Nephron (organoid): ENCODE measurements at regions not wholly inside any gene's neighbourhood (a gene's known extent, or its start where the extent isn't known, plus 50 kb on each side); places are given as distances from the start of the nearest gene placed in this dataset.

Experiments used
- H3K27ac Mint-ChIP-seq, 3 experiments: 2 replicates each; pipeline ENCODE4 v1.8.0; 2020; ENCODE audit warnings: mixed read lengths in 3 of 3, mild to moderate bottlenecking in 2 of 3, moderate library complexity in 1 of 3
- H3K27me3 Mint-ChIP-seq: 2 replicates; pipeline ENCODE4 v1.8.0; 2021; ENCODE audit warnings: low read depth, mild to moderate bottlenecking, moderate library complexity, mixed read lengths
- H3K36me3 Mint-ChIP-seq: 2 replicates; pipeline ENCODE4 v1.8.0; 2020; ENCODE audit warnings: low read depth, mixed read lengths
- H3K4me1 Mint-ChIP-seq: 2 replicates; pipeline ENCODE4 v1.8.0; 2020; ENCODE audit warnings: mixed read lengths
- H3K4me3 Mint-ChIP-seq, 3 experiments: 2 replicates each; pipeline ENCODE4 v1.8.0; 2020; ENCODE audit warnings: mild to moderate bottlenecking in 3 of 3, mixed read lengths in 3 of 3, moderate library complexity in 2 of 3
- H3K9me3 Mint-ChIP-seq: 2 replicates; pipeline ENCODE4 v1.8.0; 2020; ENCODE audit warnings: mixed read lengths
- CTCF ChIP-seq, 3 experiments: fragments of 200-600 bp; sonication (generic); IDR thresholded peaks; one replicate each; pipeline ENCODE4 v1.5.0; 2021; ENCODE audit warnings: antibody characterized with exemption in 3 of 3; ENCODE audit not compliant: unreplicated experiment in 3 of 3

- no peak overlapping the region for H3K4me3 Mint-ChIP-seq
- H3K9me3 Mint-ChIP-seq, result peaks cover 22% of the 10 kb centered on the region
- no peak overlapping the region for H3K27ac Mint-ChIP-seq
- H3K4me1 Mint-ChIP-seq, result no peaks in the 10 kb centered on the region
- no peak for TF ChIP-seq CTCF (IDR thresholded peaks at IDR 0.05; ENCODE audit: unreplicated experiment in 3 of 3)
- H3K36me3 Mint-ChIP-seq, result peaks cover 8% of the 10 kb centered on the region
- no peaks in the 10 kb centered on the region for H3K27me3 Mint-ChIP-seq
Observed at GRCh38 chr5:126166368-126166767, 256.8 kb upstream of the GRAMD2B start.

GRCh38 chr5:126168785-126169184, 254.4 kb upstream of the GRAMD2B start:
- Mint-ChIP-seq H3K9me3 (peaks cover 34% of the 10 kb centered on the region), H3K4me3 (no peak overlapping the region), H3K27ac (no peak overlapping the region)

GRCh38 chr5:126171916-126172315, 251.3 kb upstream of the GRAMD2B start:
- no peak for TF ChIP-seq CTCF (IDR thresholded peaks at IDR 0.05; ENCODE audit: unreplicated experiment in 3 of 3)
- H3K27ac Mint-ChIP-seq, result no peak overlapping the region

More at GRCh38 chr5:126168785-126169184, 254.4 kb upstream of the GRAMD2B start:
- H3K36me3 Mint-ChIP-seq, result peaks cover 8% of the 10 kb centered on the region
- no peaks in the 10 kb centered on the region for H3K4me1 Mint-ChIP-seq
- no peaks in the 10 kb centered on the region for H3K27me3 Mint-ChIP-seq
- TF ChIP-seq CTCF (IDR thresholded peaks at IDR 0.05; ENCODE audit: unreplicated experiment in 3 of 3), result no peak

GRCh38 chr5:126172812-126173211, 250.4 kb upstream of the GRAMD2B start:
- H3K4me1 Mint-ChIP-seq, result peaks cover 2% of the 10 kb centered on the region

More at GRCh38 chr5:126171916-126172315, 251.3 kb upstream of the GRAMD2B start:
- Mint-ChIP-seq H3K4me3 (no peak overlapping the region), H3K36me3 (peaks cover 4% of the 10 kb centered on the region), H3K9me3 (peaks cover 42% of the 10 kb centered on the region), H3K27me3 (no peaks in the 10 kb centered on the region), H3K4me1 (no peaks in the 10 kb centered on the region)

GRCh38 chr5:126178521-126178920, 244.7 kb upstream of the GRAMD2B start:
- no peaks in the 10 kb centered on the region for H3K27me3 Mint-ChIP-seq
- no peaks in the 10 kb centered on the region for H3K36me3 Mint-ChIP-seq
- peak overlapping the region in 2 of 3 experiments; percentile 67 to 83 for H3K27ac Mint-ChIP-seq
- H3K4me3 Mint-ChIP-seq, result no peak overlapping the region
- peaks cover 19% of the 10 kb centered on the region for H3K4me1 Mint-ChIP-seq
- peaks cover 24% of the 10 kb centered on the region for H3K9me3 Mint-ChIP-seq
- no peak for TF ChIP-seq CTCF (IDR thresholded peaks at IDR 0.05; ENCODE audit: unreplicated experiment in 3 of 3)

More at GRCh38 chr5:126172812-126173211, 250.4 kb upstream of the GRAMD2B start:
- no peaks in the 10 kb centered on the region for H3K36me3 Mint-ChIP-seq
- no peak overlapping the region for H3K4me3 Mint-ChIP-seq
- no peaks in the 10 kb centered on the region for H3K27me3 Mint-ChIP-seq
- no peak overlapping the region for H3K27ac Mint-ChIP-seq
- peaks cover 37% of the 10 kb centered on the region for H3K9me3 Mint-ChIP-seq
- TF ChIP-seq CTCF (IDR thresholded peaks at IDR 0.05; ENCODE audit: unreplicated experiment in 3 of 3), result no peak

- TF ChIP-seq CTCF (IDR thresholded peaks at IDR 0.05; ENCODE audit: unreplicated experiment in 3 of 3), result no peak
- Mint-ChIP-seq H3K27me3 (no peaks in the 10 kb centered on the region), H3K9me3 (peaks cover 9% of the 10 kb centered on the region)
Observed at GRCh38 chr5:126182971-126183695, 240.1 kb upstream of the GRAMD2B start.

More at GRCh38 chr5:126182971-126183695, 240.1 kb upstream of the GRAMD2B start:
- Mint-ChIP-seq H3K4me3 (no peak overlapping the region), H3K4me1 (peaks cover 14% of the 10 kb centered on the region), H3K27ac (no peak overlapping the region), H3K36me3 (peaks cover 7% of the 10 kb centered on the region)
